ENCODE measurements at regions not wholly inside any gene's neighbourhood (a gene's known extent, or its start where the extent isn't known, plus 50 kb on each side); places are given as distances from the start of the nearest gene placed in this dataset.

GRCh38 chr13:58728126-58728525 is 1096.6 kb downstream of the PCDH17 start (continued):
- TF ChIP-seq ZNF462 (CRISPR knock-in tag; IDR thresholded peaks at IDR 0.05) (no peak), ZNF114 (CRISPR knock-in tag; IDR thresholded peaks at IDR 0.05) (no peak), REST (IDR thresholded peaks at IDR 0.05; ENCODE audit: unreplicated experiment) (no peak), NANOG (IDR thresholded peaks at IDR 0.05; ENCODE audit: borderline replicate concordance) (no peak)

GRCh38 chr13:58729361-58729760 is 1097.8 kb downstream of the PCDH17 start:
- Mint-ChIP-seq H3K9me3 (no peaks in the 10 kb centered on the region), H3K27me3 (ENCODE audit: insufficient read depth, low read depth, poor library complexity) (no peaks in the 10 kb centered on the region), H3K36me3 (ENCODE audit: low read depth) (no peaks in the 10 kb centered on the region), H3K4me3 (no peak overlapping the region), H3K27ac (no peak overlapping the region), H3K4me1 (peaks cover 24% of the 10 kb centered on the region)
- no peak for ATAC-seq
- TF ChIP-seq NANOG (IDR thresholded peaks at IDR 0.05; ENCODE audit: borderline replicate concordance) (no peak), ZNF331 (CRISPR knock-in tag; IDR thresholded peaks at IDR 0.05; ENCODE audit: low read depth) (no peak)
- Histone ChIP-seq H3K36me3 (ENCODE audit: insufficient read depth) (no peaks in the 10 kb centered on the region), H3K4me3 (no peak overlapping the region), H3K27ac (ENCODE audit: low read depth) (no peak overlapping the region), H2AFZ (no peak overlapping the region), H4K20me1 (replicated peaks; ENCODE audit: insufficient read depth) (no peaks in the 10 kb centered on the region), H3K79me2 (replicated peaks; ENCODE audit: insufficient read depth) (no peaks in the 10 kb centered on the region), H3K4me1 (ENCODE audit: insufficient read depth) (peaks cover 37% of the 10 kb centered on the region), H3K27me3 (ENCODE audit: insufficient read depth) (no peaks in the 10 kb centered on the region), H3F3A (replicated peaks; ENCODE audit: low read depth) (no peaks in the 10 kb centered on the region), H3K4me2 (no peak overlapping the region), H3K9me2 (ENCODE audit: insufficient read depth) (peaks cover 4% of the 10 kb centered on the region; the same call in 1 of the 2 replicates)
- DNase-seq (ENCODE audit: low spot score) = no peak

Data from GM23338 (cell line).